Calu3 (cell line): ENCODE measurements at regions not wholly inside any gene's neighbourhood (a gene's known extent, or its start where the extent isn't known, plus 50 kb on each side); places are given as distances from the start of the nearest gene placed in this dataset.

ENCODE experiments used
- BruUV-seq: library from RNA; stranded (reverse); fragments of 400-500 nt; replicated peaks from 2 replicates; lab custom pipeline; 2021; lab: Mats Ljungman, UMichigan
- CTCF ChIA-PET: fragments of 300-600 bp; sonication (Branson Sonifier 250); formaldehyde crosslinking; loops from one replicate; lab custom pipeline; 2022; ENCODE audit warnings: antibody characterized with exemption; lab: Charles Lee
- DNase-seq: peaks from one replicate; pipeline ENCODE4 v3.0.0; 2022
- H3K27ac Mint-ChIP-seq: one replicate; pipeline ENCODE4 v1.8.0; 2022; ENCODE audit warnings: mixed read lengths; ENCODE audit not compliant: unreplicated experiment
- H3K27me3 Mint-ChIP-seq: one replicate; pipeline ENCODE4 v1.8.0; 2022; ENCODE audit warnings: mixed read lengths; ENCODE audit not compliant: unreplicated experiment
- H3K36me3 Mint-ChIP-seq: one replicate; pipeline ENCODE4 v1.8.0; 2022; ENCODE audit warnings: mild to moderate bottlenecking, moderate library complexity, mixed read lengths; ENCODE audit not compliant: insufficient read depth, unreplicated experiment
- H3K4me1 Mint-ChIP-seq: one replicate; pipeline ENCODE4 v1.8.0; 2022; ENCODE audit warnings: mild to moderate bottlenecking, low read depth, mixed read lengths; ENCODE audit not compliant: unreplicated experiment
- H3K4me3 Mint-ChIP-seq: one replicate; pipeline ENCODE4 v1.8.0; 2022; ENCODE audit warnings: mild to moderate bottlenecking, low read depth, moderate library complexity, mixed read lengths; ENCODE audit not compliant: unreplicated experiment
- H3K9me3 Mint-ChIP-seq: one replicate; pipeline ENCODE4 v1.8.0; 2022; ENCODE audit warnings: low read depth, mixed read lengths; ENCODE audit not compliant: unreplicated experiment
- intact Hi-C: fragments of 100-400 bp; cut with micrococcal nuclease; formaldehyde crosslinking; loops from one replicate; pipeline ENCODE4 v1.10.0; 2022; ENCODE audit not compliant: unreplicated experiment
- TF ChIP-seq, protein P1 (sequence below): fragments of 200-600 bp; IDR thresholded peaks from one replicate; pipeline ENCODE4 v1.8.0; 2022; ENCODE audit warnings: antibody characterized with exemption; ENCODE audit not compliant: unreplicated experiment

DNA sequence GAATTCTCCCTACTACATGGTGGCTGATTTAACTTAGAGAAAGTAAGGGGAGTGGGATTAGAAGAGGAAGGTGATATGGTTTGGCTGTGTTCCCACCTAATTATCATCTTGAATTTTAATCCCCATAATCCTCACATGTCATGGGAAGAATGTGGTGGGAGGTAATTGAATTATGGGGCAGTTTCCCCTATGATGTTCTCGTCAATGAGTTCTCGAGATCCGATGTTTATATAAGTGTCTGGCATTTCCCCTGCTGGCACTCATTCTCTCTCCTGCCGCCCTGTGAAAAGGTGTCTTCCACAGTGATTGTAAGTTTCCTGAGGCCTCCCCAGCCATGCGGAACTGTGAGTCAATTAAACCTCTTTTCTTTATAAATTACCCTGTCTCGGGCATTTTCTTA lies 169.3 kb downstream of the CASP12 start:
- H3K4me1 Mint-ChIP-seq: no peaks in the 10 kb centered on the region
- no peaks in the 10 kb centered on the region for H3K36me3 Mint-ChIP-seq
- intact Hi-C loops: no loop called here
- no peaks in the 10 kb centered on the region for H3K9me3 Mint-ChIP-seq
- no peak overlapping the region for H3K27ac Mint-ChIP-seq
- H3K27me3 Mint-ChIP-seq: no peaks in the 10 kb centered on the region
- DNase-seq: no peak
- no TSS peak for BruUV-seq
- no peak overlapping the region for H3K4me3 Mint-ChIP-seq
- TF ChIP-seq, protein P1, sequence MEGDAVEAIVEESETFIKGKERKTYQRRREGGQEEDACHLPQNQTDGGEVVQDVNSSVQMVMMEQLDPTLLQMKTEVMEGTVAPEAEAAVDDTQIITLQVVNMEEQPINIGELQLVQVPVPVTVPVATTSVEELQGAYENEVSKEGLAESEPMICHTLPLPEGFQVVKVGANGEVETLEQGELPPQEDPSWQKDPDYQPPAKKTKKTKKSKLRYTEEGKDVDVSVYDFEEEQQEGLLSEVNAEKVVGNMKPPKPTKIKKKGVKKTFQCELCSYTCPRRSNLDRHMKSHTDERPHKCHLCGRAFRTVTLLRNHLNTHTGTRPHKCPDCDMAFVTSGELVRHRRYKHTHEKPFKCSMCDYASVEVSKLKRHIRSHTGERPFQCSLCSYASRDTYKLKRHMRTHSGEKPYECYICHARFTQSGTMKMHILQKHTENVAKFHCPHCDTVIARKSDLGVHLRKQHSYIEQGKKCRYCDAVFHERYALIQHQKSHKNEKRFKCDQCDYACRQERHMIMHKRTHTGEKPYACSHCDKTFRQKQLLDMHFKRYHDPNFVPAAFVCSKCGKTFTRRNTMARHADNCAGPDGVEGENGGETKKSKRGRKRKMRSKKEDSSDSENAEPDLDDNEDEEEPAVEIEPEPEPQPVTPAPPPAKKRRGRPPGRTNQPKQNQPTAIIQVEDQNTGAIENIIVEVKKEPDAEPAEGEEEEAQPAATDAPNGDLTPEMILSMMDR: no peak
- CTCF ChIA-PET: no interaction called here

DNA sequence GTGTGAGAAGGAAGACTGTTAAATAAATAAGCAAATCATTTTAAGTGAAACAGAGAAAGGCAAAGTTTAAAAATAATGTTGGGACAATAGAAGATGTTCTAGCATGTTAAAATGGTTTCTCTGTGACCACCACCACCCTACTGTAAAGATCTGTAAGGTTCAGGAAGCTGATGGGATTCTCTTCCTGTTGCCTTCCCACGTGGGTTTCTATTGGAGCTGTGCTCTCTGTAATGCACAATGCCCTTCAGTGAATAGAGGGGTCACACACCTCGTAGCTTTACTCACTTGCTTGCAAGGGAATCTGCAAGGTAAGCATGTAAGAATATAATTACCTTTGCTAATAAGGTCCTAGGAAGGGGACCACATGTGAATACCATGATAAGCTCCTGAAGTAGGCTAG lies 170.5 kb downstream of the CASP12 start:
- DNase-seq: no peak
- Mint-ChIP-seq H3K27me3 (no peaks in the 10 kb centered on the region), H3K9me3 (peaks cover 6% of the 10 kb centered on the region), H3K4me1 (no peaks in the 10 kb centered on the region), H3K4me3 (no peak overlapping the region), H3K27ac (no peak overlapping the region), H3K36me3 (no peaks in the 10 kb centered on the region)
- no TSS peak for BruUV-seq
- TF ChIP-seq, protein P1: no peak
- CTCF ChIA-PET: no interaction called here
- intact Hi-C loops: no loop called here

- Mint-ChIP-seq H3K27me3 (no peaks in the 10 kb centered on the region), H3K27ac (no peak overlapping the region), H3K4me3 (no peak overlapping the region), H3K9me3 (peaks cover 6% of the 10 kb centered on the region), H3K36me3 (no peaks in the 10 kb centered on the region), H3K4me1 (no peaks in the 10 kb centered on the region)
- BruUV-seq: no TSS peak
- CTCF ChIA-PET: no interaction called here
- TF ChIP-seq, protein P1: no peak
- no peak for DNase-seq
- intact Hi-C loops: no loop called here
Measured at GRCh38 chr11:104727095-104727494, 171.2 kb downstream of the CASP12 start.

DNA sequence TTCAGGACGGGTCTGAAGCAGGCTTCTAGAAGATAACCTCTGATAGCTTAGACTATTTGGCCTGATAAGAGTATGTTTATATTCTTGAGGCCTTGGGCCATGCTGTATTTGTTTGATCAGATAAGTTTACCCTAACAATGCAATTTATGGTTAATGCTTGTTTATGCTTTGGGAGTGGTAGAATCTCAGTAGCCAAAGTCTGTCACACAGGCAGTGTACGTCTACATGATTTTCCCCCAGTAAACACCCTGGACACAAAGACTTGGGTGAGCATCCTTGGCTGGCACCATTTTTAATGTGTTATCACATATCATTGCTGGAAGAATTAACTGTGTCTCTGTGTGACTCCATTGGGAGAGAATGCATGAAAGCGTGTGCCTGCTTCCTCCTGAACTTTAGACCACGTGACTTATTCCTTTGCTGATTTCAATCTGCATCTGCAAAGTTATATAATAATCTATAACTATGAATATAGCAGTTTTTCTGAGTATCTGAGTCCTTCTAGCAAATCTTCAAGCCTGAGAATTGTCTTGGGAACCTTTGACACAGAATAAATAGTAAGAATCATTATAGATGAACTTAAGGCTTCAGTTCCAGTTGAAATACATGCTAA lies 172.4 kb downstream of the CASP12 start:
- intact Hi-C loops: no loop called here
- Mint-ChIP-seq H3K36me3 (no peaks in the 10 kb centered on the region), H3K4me3 (no peak overlapping the region), H3K9me3 (peaks cover 6% of the 10 kb centered on the region), H3K27ac (no peak overlapping the region), H3K27me3 (no peaks in the 10 kb centered on the region), H3K4me1 (no peaks in the 10 kb centered on the region)
- no peak for DNase-seq
- CTCF ChIA-PET: no interaction called here
- TF ChIP-seq, protein P1: no peak
- no TSS peak for BruUV-seq
